ENCODE measurements at regions not wholly inside any gene's neighbourhood (a gene's known extent, or its start where the extent isn't known, plus 50 kb on each side); places are given as distances from the start of the nearest gene placed in this dataset.

- H3K27ac Mint-ChIP-seq, result no peak overlapping the region
- Histone ChIP-seq H3K9me3 (ENCODE audit: control insufficient read depth in 2 of 3, low read length in 3 of 3) (no peaks in the 10 kb centered on the region), H3K27ac (ENCODE audit: low read depth, low read length) (no peak overlapping the region), H3K4me1 (ENCODE audit: control insufficient read depth in 2 of 2, insufficient read depth in 2 of 2, low read length in 2 of 2) (no peaks in the 10 kb centered on the region), H3K27me3 (ENCODE audit: control insufficient read depth in 2 of 2, insufficient read depth in 2 of 2, low read length in 2 of 2) (no peaks in the 10 kb centered on the region), H3K36me3 (ENCODE audit: control insufficient read depth in 2 of 3, insufficient read depth in 3 of 3, low read length in 3 of 3) (no peaks in the 10 kb centered on the region), H3K4me3 (ENCODE audit: low read length) (no peak overlapping the region)
- no peak for ATAC-seq
- POLR2A ChIA-PET, result no interaction called here
- peaks cover 0 to 3% (median 0%) of the 10 kb centered on the region in 5 donors for H3K27me3 Mint-ChIP-seq
- intact Hi-C loops (cut with micrococcal nuclease), result no loop called here
- H3K4me3 Mint-ChIP-seq, result no peak overlapping the region
- CTCF ChIA-PET, result no interaction called here
- no peaks in the 10 kb centered on the region for H3K36me3 Mint-ChIP-seq
- H3K4me1 Mint-ChIP-seq, result peaks cover 0 to 2% (median 0%) of the 10 kb centered on the region in 7 donors
- no peaks in the 10 kb centered on the region for H3K9me3 Mint-ChIP-seq
- DNase-seq, result no peak
Observed at GRCh38 chrX:134712272-134712671, 54.0 kb upstream of the PLAC1 start.

GRCh38 chrX:134711135-134711921 is 53.1 kb upstream of the PLAC1 start:
- ATAC-seq, result no peak
- peaks cover 0 to 3% (median 0%) of the 10 kb centered on the region in 11 donors for H3K9me3 Mint-ChIP-seq
- no peaks in the 10 kb centered on the region for H3K9me3 ChIP-seq (ENCODE audit: control insufficient read depth in 2 of 3, low read length in 3 of 3)
- H3K27me3 ChIP-seq (ENCODE audit: control insufficient read depth in 2 of 2, insufficient read depth in 2 of 2, low read length in 2 of 2), result no peaks in the 10 kb centered on the region
- CTCF ChIA-PET, result no interaction called here
- no peak for DNase-seq
- no peak overlapping the region for H3K27ac ChIP-seq (ENCODE audit: low read depth, low read length)
- H3K36me3 ChIP-seq (ENCODE audit: control insufficient read depth in 2 of 3, insufficient read depth in 3 of 3, low read length in 3 of 3), result no peaks in the 10 kb centered on the region
- H3K27ac Mint-ChIP-seq, result no peak overlapping the region
- no peak overlapping the region for H3K4me3 ChIP-seq (ENCODE audit: low read length)
- H3K27me3 Mint-ChIP-seq, result peaks cover 0 to 7% (median 0%) of the 10 kb centered on the region in 5 donors
- POLR2A ChIA-PET, result interaction anchor here (0.6 kb wide), 1 partner anchor 20 kb away, joined by 3 read pairs; no protein-coding TSS in a partner anchor
- intact Hi-C loops (cut with micrococcal nuclease), result no loop called here
- no peaks in the 10 kb centered on the region for H3K4me1 ChIP-seq (ENCODE audit: control insufficient read depth in 2 of 2, insufficient read depth in 2 of 2, low read length in 2 of 2)
- H3K4me3 Mint-ChIP-seq, result no peak overlapping the region
- no peaks in the 10 kb centered on the region for H3K36me3 Mint-ChIP-seq
- H3K4me1 Mint-ChIP-seq, result peaks cover 0 to 2% (median 0%) of the 10 kb centered on the region in 7 donors
